OCI-LY3 (cell line): ENCODE measurements at regions not wholly inside any gene's neighbourhood (a gene's known extent, or its start where the extent isn't known, plus 50 kb on each side); places are given as distances from the start of the nearest gene placed in this dataset.

Source experiments
- H2AFZ ChIP-seq: fragments of 200-600, 300-600 bp; shearing (Covaris generic); 2 replicates; pipeline ENCODE4 v1.6.0; 2014; ENCODE audit warnings: antibody characterized with exemption, low read depth, low read length
- H3K27ac ChIP-seq: fragments of 200-600, 300-600 bp; sonication (generic); 2 replicates; pipeline ENCODE4 v1.5.1; 2014; ENCODE audit warnings: mild to moderate bottlenecking, low read length, moderate library complexity, mixed read lengths
- H3K27me3 ChIP-seq: fragments of 200-600, 300-600 bp; sonication (generic); 2 replicates; pipeline ENCODE4 v1.6.1; 2014; ENCODE audit warnings: low read depth, low read length, mixed read lengths
- H3K36me3 ChIP-seq: fragments of 200-600, 300-600 bp; sonication (generic); replicated peaks from 2 replicates; pipeline ENCODE3; 2014; ENCODE audit warnings: low read depth, low read length, mixed read lengths
- H3K4me1 ChIP-seq: fragments of 300-600, 200-600 bp; sonication (generic); 2 replicates; pipeline ENCODE4 v1.6.1; 2014; ENCODE audit warnings: low read length, mixed read lengths
- H3K4me2 ChIP-seq: fragments of 200-600, 300-600 bp; sonication (generic); 2 replicates; pipeline ENCODE4 v1.6.1; 2014; ENCODE audit warnings: low read length, mixed read lengths
- H3K4me3 ChIP-seq: fragments of 300-600, 200-600 bp; sonication (generic); 2 replicates; pipeline ENCODE4 v1.5.1; 2014; ENCODE audit warnings: antibody characterized with exemption, mild to moderate bottlenecking, low read length, moderate library complexity
- H3K79me2 ChIP-seq: fragments of 300-600, 200-600 bp; shearing (Covaris generic); 2 replicates; pipeline ENCODE4 v1.6.1; 2014; ENCODE audit warnings: mild to moderate bottlenecking, low read length, mixed read lengths
- H3K9ac ChIP-seq: fragments of 300-600, 200-600 bp; shearing (Covaris generic); 2 replicates; pipeline ENCODE4 v1.6.0; 2014; ENCODE audit warnings: mild to moderate bottlenecking, low read length, moderate library complexity
- H3K9me3 ChIP-seq: fragments of 200-600, 300-600 bp; shearing (Covaris generic); 2 replicates; pipeline ENCODE4 v1.6.1; 2014; ENCODE audit warnings: low read length, mixed read lengths; ENCODE audit not compliant: insufficient read depth
- H4K20me1 ChIP-seq: fragments of 200-600, 300-600 bp; sonication (generic); 2 replicates; pipeline ENCODE4 v1.6.1; 2016; ENCODE audit warnings: low read length, mixed read lengths; ENCODE audit not compliant: insufficient read depth
- CTCF ChIP-seq: fragments of 200-600, 300-600 bp; sonication (generic); IDR thresholded peaks from 2 replicates; pipeline ENCODE4 v1.5.1; 2014; ENCODE audit warnings: antibody characterized with exemption, low read length, low read depth
- EZH2phosphoT487 ChIP-seq: fragments of 200-600 bp; shearing (Covaris generic); IDR thresholded peaks from 2 replicates; pipeline ENCODE4 v1.6.1; 2018; ENCODE audit warnings: antibody characterized with exemption, mixed run types, low read depth

GRCh38 chr12:31804185-31804504 lies 75.3 kb upstream of the AMN1 start:
- H3K4me3 ChIP-seq, result peak overlapping the region; percentile 39; the same call in 1 of the 2 replicates
- H3K36me3 ChIP-seq, result no peaks in the 10 kb centered on the region
- no peaks in the 10 kb centered on the region for H3K9me3 ChIP-seq
- H4K20me1 ChIP-seq, result no peaks in the 10 kb centered on the region
- H3K27me3 ChIP-seq, result no peaks in the 10 kb centered on the region
- H3K79me2 ChIP-seq, result no peaks in the 10 kb centered on the region
- no peak overlapping the region for H2AFZ ChIP-seq
- peak overlapping the region; percentile 19; the same call in 1 of the 2 replicates for H3K9ac ChIP-seq
- peak overlapping the region; percentile 62 for H3K27ac ChIP-seq
- H3K4me1 ChIP-seq, result peaks cover 40% of the 10 kb centered on the region
- TF ChIP-seq EZH2phosphoT487 (no peak), CTCF (no peak)
- peak overlapping the region; percentile 77 for H3K4me2 ChIP-seq

- peak overlapping the region; percentile 62 for H3K27ac ChIP-seq
- H3K9me3 ChIP-seq, result no peaks in the 10 kb centered on the region
- H3K4me1 ChIP-seq, result peaks cover 36% of the 10 kb centered on the region
- H3K4me2 ChIP-seq, result peak overlapping the region; percentile 77
- no peaks in the 10 kb centered on the region for H3K27me3 ChIP-seq
- H4K20me1 ChIP-seq, result no peaks in the 10 kb centered on the region
- TF ChIP-seq EZH2phosphoT487 (no peak), CTCF (no peak)
- no peak overlapping the region for H3K9ac ChIP-seq
- H3K4me3 ChIP-seq, result no peak overlapping the region
- no peaks in the 10 kb centered on the region for H3K36me3 ChIP-seq
- H3K79me2 ChIP-seq, result no peaks in the 10 kb centered on the region
- no peak overlapping the region for H2AFZ ChIP-seq
Measured at GRCh38 chr12:31803306-31804184, 74.7 kb upstream of the AMN1 start.

GRCh38 chr12:31801872-31802271 lies 73.1 kb upstream of the AMN1 start:
- H3K4me3 ChIP-seq, result no peak overlapping the region
- peaks cover 19% of the 10 kb centered on the region for H3K4me1 ChIP-seq
- no peaks in the 10 kb centered on the region for H3K79me2 ChIP-seq
- H3K9me3 ChIP-seq, result no peaks in the 10 kb centered on the region
- H3K4me2 ChIP-seq, result no peak overlapping the region
- no peak overlapping the region for H2AFZ ChIP-seq
- no peaks in the 10 kb centered on the region for H3K36me3 ChIP-seq
- no peak overlapping the region for H3K27ac ChIP-seq
- no peaks in the 10 kb centered on the region for H4K20me1 ChIP-seq
- TF ChIP-seq CTCF (no peak), EZH2phosphoT487 (no peak)
- H3K27me3 ChIP-seq, result no peaks in the 10 kb centered on the region
- H3K9ac ChIP-seq, result no peak overlapping the region

- no peaks in the 10 kb centered on the region for H4K20me1 ChIP-seq
- no peaks in the 10 kb centered on the region for H3K4me1 ChIP-seq
- H2AFZ ChIP-seq, result no peak overlapping the region
- H3K9ac ChIP-seq, result no peak overlapping the region
- TF ChIP-seq CTCF, result no peak
- no peak for TF ChIP-seq EZH2phosphoT487
- H3K27ac ChIP-seq, result no peak overlapping the region
- H3K9me3 ChIP-seq, result no peaks in the 10 kb centered on the region
- no peaks in the 10 kb centered on the region for H3K36me3 ChIP-seq
- no peak overlapping the region for H3K4me3 ChIP-seq
- no peaks in the 10 kb centered on the region for H3K27me3 ChIP-seq
- H3K79me2 ChIP-seq, result no peaks in the 10 kb centered on the region
- no peak overlapping the region for H3K4me2 ChIP-seq
Measured at GRCh38 chr12:31797230-31797872, 68.5 kb upstream of the AMN1 start.
